ENCODE measurements at regions not wholly inside any gene's neighbourhood (a gene's known extent, or its start where the extent isn't known, plus 50 kb on each side); places are given as distances from the start of the nearest gene placed in this dataset.
"Not testable (repeated sequence)": the region's sequence is repeated elsewhere in the genome, so short reads cannot be mapped to it uniquely, and the experiment has no call there.

GRCh38 chr14:54010981-54011380 is 54.4 kb upstream of the BMP4 start:
- peaks cover 0 to 2% of the 10 kb centered on the region in 2 experiments for H3K9me3 ChIP-seq (ENCODE audit: control insufficient read depth in 2 of 2, low read length in 2 of 2)
- Mint-ChIP-seq H3K9me3 (peaks cover 0 to 10% (median 2%) of the 10 kb centered on the region in 7 donors), H3K4me3 (no peak overlapping the region), H3K4me1 (no peaks in the 10 kb centered on the region), H3K27me3 (no peaks in the 10 kb centered on the region), H3K36me3 (no peaks in the 10 kb centered on the region), H3K27ac (no peak overlapping the region)
- DNase-seq (no peak), ATAC-seq (ENCODE audit: low read depth in 2 of 2) (no peak)
- H3K4me3 ChIP-seq (ENCODE audit: low read depth, low read length), result no peak overlapping the region
- H3K27me3 ChIP-seq (ENCODE audit: control insufficient read depth, insufficient read depth, low read length), result no peaks in the 10 kb centered on the region
- H3K36me3 ChIP-seq (ENCODE audit: control insufficient read depth, insufficient read depth, low read length), result no peaks in the 10 kb centered on the region
- H3K4me1 ChIP-seq (ENCODE audit: control insufficient read depth, insufficient read depth, low read length, poor library complexity, severe bottlenecking), result no peaks in the 10 kb centered on the region
- H3K27ac ChIP-seq (ENCODE audit: insufficient read depth, low read length, poor library complexity, severe bottlenecking), result no peak overlapping the region

GRCh38 chr14:54023027-54023426 is 66.4 kb upstream of the BMP4 start:
- no peaks in the 10 kb centered on the region for H3K4me1 Mint-ChIP-seq
- H3K4me3 Mint-ChIP-seq, result no peak overlapping the region
- ATAC-seq (ENCODE audit: low read depth in 2 of 2), result no peak
- no peaks in the 10 kb centered on the region for H3K9me3 ChIP-seq (ENCODE audit: control insufficient read depth in 2 of 2, low read length in 2 of 2)
- no peaks in the 10 kb centered on the region for H3K27me3 ChIP-seq (ENCODE audit: control insufficient read depth, insufficient read depth, low read length)
- no peaks in the 10 kb centered on the region for H3K36me3 ChIP-seq (ENCODE audit: control insufficient read depth, insufficient read depth, low read length)
- no peak overlapping the region for H3K4me3 ChIP-seq (ENCODE audit: low read depth, low read length)
- H3K27ac ChIP-seq (ENCODE audit: insufficient read depth, low read length, poor library complexity, severe bottlenecking), result no peak overlapping the region
- H3K36me3 Mint-ChIP-seq, result no peaks in the 10 kb centered on the region
- H3K27me3 Mint-ChIP-seq, result no peaks in the 10 kb centered on the region
- H3K27ac Mint-ChIP-seq, result no peak overlapping the region
- no peaks in the 10 kb centered on the region for H3K4me1 ChIP-seq (ENCODE audit: control insufficient read depth, insufficient read depth, low read length, poor library complexity, severe bottlenecking)
- no peak for DNase-seq
- peaks cover 0 to 13% (median 4%) of the 10 kb centered on the region in 7 donors for H3K9me3 Mint-ChIP-seq

- H3K36me3 ChIP-seq (ENCODE audit: control insufficient read depth, insufficient read depth, low read length), result no peaks in the 10 kb centered on the region
- DNase-seq (no peak), ATAC-seq (ENCODE audit: low read depth in 2 of 2) (no peak)
- H3K9me3 ChIP-seq (ENCODE audit: control insufficient read depth in 2 of 2, low read length in 2 of 2), result no peaks in the 10 kb centered on the region
- no peak overlapping the region for H3K4me3 Mint-ChIP-seq
- H3K9me3 Mint-ChIP-seq, result peaks cover 0 to 8% (median 3%) of the 10 kb centered on the region in 7 donors
- no peaks in the 10 kb centered on the region for H3K36me3 Mint-ChIP-seq
- no peaks in the 10 kb centered on the region for H3K27me3 ChIP-seq (ENCODE audit: control insufficient read depth, insufficient read depth, low read length)
- H3K4me1 ChIP-seq (ENCODE audit: control insufficient read depth, insufficient read depth, low read length, poor library complexity, severe bottlenecking), result no peaks in the 10 kb centered on the region
- no peak overlapping the region for H3K4me3 ChIP-seq (ENCODE audit: low read depth, low read length)
- no peak overlapping the region for H3K27ac ChIP-seq (ENCODE audit: insufficient read depth, low read length, poor library complexity, severe bottlenecking)
- no peak overlapping the region for H3K27ac Mint-ChIP-seq
- H3K27me3 Mint-ChIP-seq, result no peaks in the 10 kb centered on the region
- no peaks in the 10 kb centered on the region for H3K4me1 Mint-ChIP-seq
Observed at GRCh38 chr14:54025661-54026060, 69.0 kb upstream of the BMP4 start.

DNA sequence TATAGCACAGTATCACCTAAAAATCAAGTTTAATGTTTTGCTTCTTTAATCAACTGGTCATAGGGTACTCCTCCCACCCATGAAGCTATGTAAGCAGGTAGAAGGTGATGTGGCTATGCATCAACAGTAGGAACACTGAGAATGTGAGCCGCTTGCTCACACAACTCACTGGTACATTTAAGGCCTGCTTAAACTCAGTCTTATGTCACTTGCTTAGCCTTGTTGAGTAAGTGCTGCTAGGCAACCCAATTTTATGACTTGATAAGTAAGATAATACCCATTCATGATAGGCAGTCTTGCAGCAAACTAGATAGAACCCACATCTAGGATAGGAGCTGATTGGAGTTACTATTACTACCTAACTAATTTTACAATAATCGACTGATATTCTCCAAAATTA is 70.0 kb upstream of the BMP4 start:
- Histone ChIP-seq H3K4me3 (ENCODE audit: low read depth, low read length) (no peak overlapping the region), H3K27me3 (ENCODE audit: control insufficient read depth, insufficient read depth, low read length) (no peaks in the 10 kb centered on the region), H3K36me3 (ENCODE audit: control insufficient read depth, insufficient read depth, low read length) (no peaks in the 10 kb centered on the region), H3K27ac (ENCODE audit: insufficient read depth, low read length, poor library complexity, severe bottlenecking) (no peak overlapping the region), H3K9me3 (ENCODE audit: control insufficient read depth in 2 of 2, low read length in 2 of 2) (no peaks in the 10 kb centered on the region), H3K4me1 (ENCODE audit: control insufficient read depth, insufficient read depth, low read length, poor library complexity, severe bottlenecking) (no peaks in the 10 kb centered on the region)
- H3K4me1 Mint-ChIP-seq, result no peaks in the 10 kb centered on the region
- H3K27me3 Mint-ChIP-seq, result no peaks in the 10 kb centered on the region
- no peak for DNase-seq
- no peak for ATAC-seq (ENCODE audit: low read depth in 2 of 2)
- no peak overlapping the region for H3K27ac Mint-ChIP-seq
- no peak overlapping the region for H3K4me3 Mint-ChIP-seq
- H3K9me3 Mint-ChIP-seq, result peaks cover 0 to 9% (median 3%) of the 10 kb centered on the region in 7 donors
- no peaks in the 10 kb centered on the region for H3K36me3 Mint-ChIP-seq

DNA sequence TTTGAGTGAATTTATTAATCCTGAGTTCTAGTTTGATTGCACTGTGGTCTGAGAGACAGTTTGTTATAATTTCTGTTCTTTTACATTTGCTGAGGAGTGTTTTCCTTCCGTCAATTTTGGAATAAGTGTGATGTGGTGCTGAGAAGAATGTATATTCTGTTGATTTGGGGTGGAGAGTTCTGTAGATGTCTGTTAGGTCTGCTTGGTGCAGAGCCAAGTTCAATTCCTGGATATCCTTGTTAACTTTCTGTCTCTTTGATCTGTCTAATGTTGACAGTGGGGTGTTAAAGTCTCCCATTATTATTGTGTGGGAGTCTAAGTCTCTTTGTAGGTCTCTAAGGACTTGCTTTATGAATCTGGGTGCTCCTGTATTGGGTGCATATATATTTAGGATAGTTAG is 74.4 kb upstream of the BMP4 start:
- H3K4me1 ChIP-seq (ENCODE audit: control insufficient read depth, insufficient read depth, low read length, poor library complexity, severe bottlenecking); H3K36me3 Mint-ChIP-seq; H3K36me3 ChIP-seq (ENCODE audit: control insufficient read depth, insufficient read depth, low read length); H3K4me1 Mint-ChIP-seq; ATAC-seq (ENCODE audit: low read depth in 2 of 2); H3K9me3 ChIP-seq (ENCODE audit: control insufficient read depth in 2 of 2, low read length in 2 of 2); H3K27me3 Mint-ChIP-seq; H3K27ac ChIP-seq (ENCODE audit: insufficient read depth, low read length, poor library complexity, severe bottlenecking); DNase-seq; H3K4me3 ChIP-seq (ENCODE audit: low read depth, low read length); H3K27me3 ChIP-seq (ENCODE audit: control insufficient read depth, insufficient read depth, low read length); H3K27ac Mint-ChIP-seq; H3K4me3 Mint-ChIP-seq: not testable (repeated sequence)
- H3K9me3 Mint-ChIP-seq, result peaks cover 0 to 27% (median 6%) of the 10 kb centered on the region in 7 donors

- not testable (repeated sequence) for H3K4me3 Mint-ChIP-seq; DNase-seq; H3K36me3 Mint-ChIP-seq; H3K27ac Mint-ChIP-seq; H3K27me3 Mint-ChIP-seq; ATAC-seq (ENCODE audit: low read depth in 2 of 2); H3K4me3 ChIP-seq (ENCODE audit: low read depth, low read length); H3K4me1 Mint-ChIP-seq; H3K36me3 ChIP-seq (ENCODE audit: control insufficient read depth, insufficient read depth, low read length); H3K27me3 ChIP-seq (ENCODE audit: control insufficient read depth, insufficient read depth, low read length); H3K27ac ChIP-seq (ENCODE audit: insufficient read depth, low read length, poor library complexity, severe bottlenecking); H3K9me3 ChIP-seq (ENCODE audit: control insufficient read depth in 2 of 2, low read length in 2 of 2); H3K4me1 ChIP-seq (ENCODE audit: control insufficient read depth, insufficient read depth, low read length, poor library complexity, severe bottlenecking)
- peaks cover 0 to 24% (median 7%) of the 10 kb centered on the region in 7 donors for H3K9me3 Mint-ChIP-seq
Observed at GRCh38 chr14:54033285-54033684, 76.7 kb upstream of the BMP4 start.

DNA sequence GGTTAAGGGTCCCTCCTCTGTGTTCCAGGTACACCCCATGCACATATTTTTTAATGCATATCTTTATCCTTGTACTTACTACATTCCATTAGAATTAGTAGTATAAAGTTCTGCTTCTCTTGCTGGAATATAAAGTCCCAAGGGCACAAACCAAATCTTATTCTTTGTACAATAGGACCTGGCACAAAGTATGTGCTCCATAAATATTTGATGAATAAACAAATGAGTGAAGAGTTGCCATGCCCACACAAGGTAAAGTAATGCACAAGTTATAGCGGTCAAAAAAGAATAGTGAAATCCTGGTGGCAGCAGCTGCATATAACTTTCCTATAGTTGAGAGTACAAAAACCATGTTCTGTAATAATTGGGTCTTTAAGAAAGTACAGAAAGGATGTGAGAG is 82.1 kb upstream of the BMP4 start:
- ATAC-seq (ENCODE audit: low read depth in 2 of 2), result no peak
- Mint-ChIP-seq H3K27me3 (no peaks in the 10 kb centered on the region), H3K4me3 (no peak overlapping the region), H3K36me3 (no peaks in the 10 kb centered on the region), H3K9me3 (peaks cover 0 to 22% (median 5%) of the 10 kb centered on the region in 7 donors), H3K27ac (no peak overlapping the region), H3K4me1 (no peaks in the 10 kb centered on the region)
- Histone ChIP-seq H3K27me3 (ENCODE audit: control insufficient read depth, insufficient read depth, low read length) (no peaks in the 10 kb centered on the region), H3K36me3 (ENCODE audit: control insufficient read depth, insufficient read depth, low read length) (no peaks in the 10 kb centered on the region), H3K27ac (ENCODE audit: insufficient read depth, low read length, poor library complexity, severe bottlenecking) (no peak overlapping the region), H3K4me1 (ENCODE audit: control insufficient read depth, insufficient read depth, low read length, poor library complexity, severe bottlenecking) (no peaks in the 10 kb centered on the region), H3K9me3 (ENCODE audit: control insufficient read depth in 2 of 2, low read length in 2 of 2) (peaks cover 0 to 4% of the 10 kb centered on the region in 2 experiments), H3K4me3 (ENCODE audit: low read depth, low read length) (no peak overlapping the region)
- no peak for DNase-seq

DNA sequence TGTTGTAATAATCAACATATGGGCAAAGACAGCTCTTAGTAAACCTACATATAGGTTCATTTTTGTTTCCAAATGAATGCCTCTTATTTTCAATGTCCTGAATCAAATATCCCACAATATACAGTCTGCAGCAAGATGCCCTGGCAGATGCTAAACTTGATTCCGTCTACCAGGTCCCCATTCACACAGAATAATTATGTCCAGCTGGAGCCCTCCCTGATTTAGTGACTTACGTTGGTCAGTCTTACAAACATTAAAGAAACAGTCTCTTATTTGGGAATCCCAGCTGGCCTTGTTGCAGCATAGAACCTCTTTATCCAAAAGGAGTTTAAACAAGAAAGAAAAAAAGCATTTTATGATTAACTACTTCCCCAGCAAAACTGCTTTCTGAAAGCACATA is 82.7 kb upstream of the BMP4 start:
- Histone ChIP-seq H3K4me1 (ENCODE audit: control insufficient read depth, insufficient read depth, low read length, poor library complexity, severe bottlenecking) (no peaks in the 10 kb centered on the region), H3K9me3 (ENCODE audit: control insufficient read depth in 2 of 2, low read length in 2 of 2) (peaks cover 0 to 4% of the 10 kb centered on the region in 2 experiments), H3K4me3 (ENCODE audit: low read depth, low read length) (no peak overlapping the region), H3K36me3 (ENCODE audit: control insufficient read depth, insufficient read depth, low read length) (no peaks in the 10 kb centered on the region), H3K27me3 (ENCODE audit: control insufficient read depth, insufficient read depth, low read length) (no peaks in the 10 kb centered on the region), H3K27ac (ENCODE audit: insufficient read depth, low read length, poor library complexity, severe bottlenecking) (no peak overlapping the region)
- H3K36me3 Mint-ChIP-seq, result no peaks in the 10 kb centered on the region
- no peak overlapping the region for H3K27ac Mint-ChIP-seq
- no peak for ATAC-seq (ENCODE audit: low read depth in 2 of 2)
- no peaks in the 10 kb centered on the region for H3K27me3 Mint-ChIP-seq
- no peak for DNase-seq
- no peaks in the 10 kb centered on the region for H3K4me1 Mint-ChIP-seq
- H3K4me3 Mint-ChIP-seq, result no peak overlapping the region
- peaks cover 0 to 16% (median 5%) of the 10 kb centered on the region in 7 donors for H3K9me3 Mint-ChIP-seq
